AG08396 (cell line): ENCODE measurements at regions not wholly inside any gene's neighbourhood (a gene's known extent, or its start where the extent isn't known, plus 50 kb on each side); places are given as distances from the start of the nearest gene placed in this dataset.

ENCODE experiments used
- DNase-seq: peaks from one replicate; pipeline ENCODE4 v3.0.0; 2012; ENCODE audit warnings: low spot score, mixed read lengths

GRCh38 chr18:78727877-78728783 is 251.5 kb upstream of the SALL3 start:
- no peak for DNase-seq

GRCh38 chr18:78728784-78729467 is 250.7 kb upstream of the SALL3 start:
- DNase-seq = no peak

GRCh38 chr18:78730546-78730945 is 249.1 kb upstream of the SALL3 start:
- no peak for DNase-seq

GRCh38 chr18:78731016-78731397 is 248.6 kb upstream of the SALL3 start:
- no peak for DNase-seq

GRCh38 chr18:78731398-78732032 is 248.1 kb upstream of the SALL3 start:
- no peak for DNase-seq

- no peak for DNase-seq
These were observed 247.1 kb upstream of the SALL3 start for GRCh38 chr18:78732273-78733210.

GRCh38 chr18:78733762-78734613 is 245.6 kb upstream of the SALL3 start:
- no peak for DNase-seq

GRCh38 chr18:78734614-78734945 is 245.0 kb upstream of the SALL3 start:
- DNase-seq = no peak

- no peak for DNase-seq
These were observed 244.2 kb upstream of the SALL3 start for GRCh38 chr18:78735131-78736014.

- DNase-seq = no peak
These were observed 243.5 kb upstream of the SALL3 start for GRCh38 chr18:78736015-78736690.

GRCh38 chr18:78737006-78737915 is 242.4 kb upstream of the SALL3 start:
- DNase-seq = no peak

- DNase-seq = no peak
These were observed 241.4 kb upstream of the SALL3 start for GRCh38 chr18:78738076-78738690.

- no peak for DNase-seq
These were observed 240.5 kb upstream of the SALL3 start for GRCh38 chr18:78739115-78739514.

- no peak for DNase-seq
These were observed 239.5 kb upstream of the SALL3 start for GRCh38 chr18:78739882-78740677.

- DNase-seq = no peak
These were observed 238.7 kb upstream of the SALL3 start for GRCh38 chr18:78740876-78741275.

- no peak for DNase-seq
These were observed 238.0 kb upstream of the SALL3 start for GRCh38 chr18:78741381-78742217.
